PC-3 (cell line): ENCODE measurements at regions not wholly inside any gene's neighbourhood (a gene's known extent, or its start where the extent isn't known, plus 50 kb on each side); places are given as distances from the start of the nearest gene placed in this dataset.

Experiments used
- EZH2 ChIP-seq: fragments of 300-600 bp; sonication (generic); IDR thresholded peaks from one replicate; pipeline ENCODE4 v1.6.1; 2017; ENCODE audit warnings: antibody characterized with exemption, mild to moderate bottlenecking, low read length; ENCODE audit not compliant: unreplicated experiment
- EZH2phosphoT487 ChIP-seq: fragments of 300-600 bp; sonication (generic); IDR thresholded peaks from 2 replicates; pipeline ENCODE4 v1.6.1; 2018; ENCODE audit warnings: mild to moderate bottlenecking, antibody characterized with exemption, low read length, borderline replicate concordance
- TF ChIP-seq, protein P1 (sequence below): fragments of 300-600 bp; sonication (generic); conservative IDR thresholded peaks from 2 replicates; pipeline ENCODE4 v1.5.1; 2017; ENCODE audit warnings: antibody characterized with exemption, low read depth, mild to moderate bottlenecking, low read length

DNA sequence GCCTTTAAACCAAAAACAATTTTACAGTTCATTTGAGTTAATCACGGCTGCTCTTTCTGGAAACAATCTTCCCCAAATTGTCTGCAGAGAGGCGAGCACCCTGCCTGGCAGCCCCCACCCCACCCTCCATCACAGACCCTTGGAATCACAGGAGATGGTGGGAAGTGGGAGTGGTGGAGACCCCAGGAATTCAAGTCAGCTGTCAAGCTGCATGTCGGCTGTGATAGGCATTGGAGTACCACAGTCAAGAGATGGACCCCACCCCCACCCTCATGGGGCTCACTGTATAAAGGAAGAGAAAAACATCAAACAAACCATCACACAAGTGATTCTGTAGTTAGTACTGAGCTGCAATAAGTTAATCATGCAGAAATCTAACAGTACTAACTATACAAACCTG lies 360.4 kb downstream of the MATN1 start:
- TF ChIP-seq, protein P1, sequence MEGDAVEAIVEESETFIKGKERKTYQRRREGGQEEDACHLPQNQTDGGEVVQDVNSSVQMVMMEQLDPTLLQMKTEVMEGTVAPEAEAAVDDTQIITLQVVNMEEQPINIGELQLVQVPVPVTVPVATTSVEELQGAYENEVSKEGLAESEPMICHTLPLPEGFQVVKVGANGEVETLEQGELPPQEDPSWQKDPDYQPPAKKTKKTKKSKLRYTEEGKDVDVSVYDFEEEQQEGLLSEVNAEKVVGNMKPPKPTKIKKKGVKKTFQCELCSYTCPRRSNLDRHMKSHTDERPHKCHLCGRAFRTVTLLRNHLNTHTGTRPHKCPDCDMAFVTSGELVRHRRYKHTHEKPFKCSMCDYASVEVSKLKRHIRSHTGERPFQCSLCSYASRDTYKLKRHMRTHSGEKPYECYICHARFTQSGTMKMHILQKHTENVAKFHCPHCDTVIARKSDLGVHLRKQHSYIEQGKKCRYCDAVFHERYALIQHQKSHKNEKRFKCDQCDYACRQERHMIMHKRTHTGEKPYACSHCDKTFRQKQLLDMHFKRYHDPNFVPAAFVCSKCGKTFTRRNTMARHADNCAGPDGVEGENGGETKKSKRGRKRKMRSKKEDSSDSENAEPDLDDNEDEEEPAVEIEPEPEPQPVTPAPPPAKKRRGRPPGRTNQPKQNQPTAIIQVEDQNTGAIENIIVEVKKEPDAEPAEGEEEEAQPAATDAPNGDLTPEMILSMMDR, result no peak
- TF ChIP-seq EZH2 (no peak), EZH2phosphoT487 (no peak)
